ENCODE measurements at regions not wholly inside any gene's neighbourhood (a gene's known extent, or its start where the extent isn't known, plus 50 kb on each side); places are given as distances from the start of the nearest gene placed in this dataset.

DNA sequence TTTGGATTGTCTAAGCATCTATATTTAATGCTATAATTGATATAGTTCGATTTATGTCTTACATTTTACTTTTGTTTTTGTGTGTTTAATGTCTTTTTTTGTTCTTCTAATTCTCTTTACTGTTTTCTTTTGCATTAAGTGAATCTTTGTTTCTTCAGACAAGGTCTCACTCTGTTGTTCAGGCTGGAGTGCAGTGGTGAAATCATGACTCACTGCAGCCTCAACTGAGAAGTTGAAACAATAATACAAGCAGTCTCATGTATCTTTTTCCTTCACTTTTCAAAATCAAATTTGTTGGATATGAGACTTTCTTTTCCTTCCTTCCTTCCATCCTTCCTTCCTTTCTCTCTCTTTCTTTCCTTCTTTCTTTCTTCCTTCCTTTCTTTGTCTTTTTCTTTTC, 1401.6 kb downstream of the ADGRL3 start:
- TF ChIP-seq, protein P1, sequence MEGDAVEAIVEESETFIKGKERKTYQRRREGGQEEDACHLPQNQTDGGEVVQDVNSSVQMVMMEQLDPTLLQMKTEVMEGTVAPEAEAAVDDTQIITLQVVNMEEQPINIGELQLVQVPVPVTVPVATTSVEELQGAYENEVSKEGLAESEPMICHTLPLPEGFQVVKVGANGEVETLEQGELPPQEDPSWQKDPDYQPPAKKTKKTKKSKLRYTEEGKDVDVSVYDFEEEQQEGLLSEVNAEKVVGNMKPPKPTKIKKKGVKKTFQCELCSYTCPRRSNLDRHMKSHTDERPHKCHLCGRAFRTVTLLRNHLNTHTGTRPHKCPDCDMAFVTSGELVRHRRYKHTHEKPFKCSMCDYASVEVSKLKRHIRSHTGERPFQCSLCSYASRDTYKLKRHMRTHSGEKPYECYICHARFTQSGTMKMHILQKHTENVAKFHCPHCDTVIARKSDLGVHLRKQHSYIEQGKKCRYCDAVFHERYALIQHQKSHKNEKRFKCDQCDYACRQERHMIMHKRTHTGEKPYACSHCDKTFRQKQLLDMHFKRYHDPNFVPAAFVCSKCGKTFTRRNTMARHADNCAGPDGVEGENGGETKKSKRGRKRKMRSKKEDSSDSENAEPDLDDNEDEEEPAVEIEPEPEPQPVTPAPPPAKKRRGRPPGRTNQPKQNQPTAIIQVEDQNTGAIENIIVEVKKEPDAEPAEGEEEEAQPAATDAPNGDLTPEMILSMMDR (optimal IDR thresholded peaks at IDR 0.05 in 1 of 3, IDR thresholded peaks at IDR 0.05 in 1 of 3, conservative IDR thresholded peaks at IDR 0.05 in 1 of 3; ENCODE audit: extremely low read depth in 1 of 3, insufficient read depth in 2 of 3, low read length in 3 of 3), result no peak
- TF ChIP-seq EZH2 (IDR thresholded peaks at IDR 0.05; ENCODE audit: low read length), result no peak

Data from keratinocyte (primary cell).